HG03520 (cell line): ENCODE measurements at regions not wholly inside any gene's neighbourhood (a gene's known extent, or its start where the extent isn't known, plus 50 kb on each side); places are given as distances from the start of the nearest gene placed in this dataset.
A peak's percentile ranks its signal among the peaks of the same experiment; 100 is the strongest.

ENCODE experiments used
- ATAC-seq: cut with Tn5 transposase; IDR thresholded peaks from one replicate; pipeline ENCODE4 v1.9.1; 2021; ENCODE audit warnings: mild to moderate bottlenecking, moderate library complexity; ENCODE audit not compliant: unreplicated experiment

DNA sequence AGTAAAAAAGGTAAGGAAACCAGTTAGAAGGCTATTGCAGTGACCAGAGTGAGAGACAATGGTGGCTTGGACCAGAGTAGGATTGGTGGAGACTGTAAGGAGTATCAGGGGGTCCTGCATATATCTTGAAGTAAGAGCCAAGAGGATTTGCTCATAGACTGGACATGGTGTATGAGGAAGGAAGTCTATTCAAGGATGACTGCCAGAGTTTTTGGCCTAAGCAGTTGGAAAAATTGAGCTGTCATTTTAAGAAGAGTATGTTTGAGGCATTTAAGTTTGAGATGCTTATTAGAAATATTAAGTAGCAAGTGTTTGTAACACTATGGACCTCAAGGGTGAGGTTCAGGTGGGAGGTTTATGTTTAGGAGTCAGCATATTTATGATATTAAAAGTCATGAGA, 596.6 kb downstream of the METTL15 start:
- no peak for ATAC-seq

DNA sequence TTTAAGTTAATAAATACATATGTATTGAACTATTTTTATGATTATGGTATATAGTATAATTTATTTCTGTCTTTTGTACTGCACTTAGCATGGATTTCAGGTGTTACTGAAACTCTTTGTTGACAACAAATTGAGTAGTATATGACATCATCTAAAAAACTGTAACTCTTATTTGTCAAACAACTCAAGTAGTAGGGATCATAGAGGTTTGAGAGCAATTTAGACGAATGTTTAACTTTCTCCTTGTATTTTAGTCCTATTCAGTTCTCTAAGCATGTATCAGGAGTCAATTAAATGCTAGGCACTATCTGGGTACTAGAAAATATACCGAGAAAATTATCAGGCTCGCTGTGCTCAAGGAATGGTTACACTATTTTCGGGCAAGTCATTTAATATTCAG, 595.2 kb downstream of the METTL15 start:
- ATAC-seq, result no peak

DNA sequence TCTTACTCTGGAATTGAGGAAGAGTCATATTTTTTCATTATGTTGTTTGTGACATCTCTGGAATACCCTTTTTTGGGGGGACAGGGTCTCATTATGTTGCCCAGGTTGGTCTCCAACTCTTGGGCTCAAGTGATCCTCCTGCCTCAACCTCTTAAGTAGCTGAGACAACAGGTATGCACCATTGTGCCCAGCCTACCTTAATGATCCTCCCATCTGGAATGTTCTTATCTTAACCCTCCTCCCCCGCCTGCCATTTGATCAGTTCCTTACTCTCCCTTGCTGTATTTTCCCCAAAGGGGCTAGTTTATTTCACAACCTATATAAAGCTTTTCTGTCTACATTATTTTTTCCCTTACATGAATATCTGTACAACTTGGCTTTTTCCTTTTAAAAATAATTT, 594.7 kb downstream of the METTL15 start:
- ATAC-seq, result no peak

DNA sequence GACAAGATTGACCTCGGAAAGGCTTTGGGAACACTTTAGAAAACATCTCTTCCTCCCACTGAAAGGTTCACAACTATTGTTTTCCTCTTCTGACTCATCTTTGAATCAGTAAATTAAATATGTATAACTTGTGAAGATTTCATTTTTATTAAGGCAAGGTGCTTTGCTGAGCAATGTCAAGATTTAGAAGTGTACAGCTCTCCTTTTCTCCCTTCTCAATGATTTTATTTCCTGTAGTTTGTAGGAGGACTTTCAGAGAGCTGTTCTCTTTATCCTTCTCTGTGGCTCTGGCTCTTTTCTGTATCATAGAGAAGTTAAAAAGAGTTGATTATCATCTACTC, 594.2 kb downstream of the METTL15 start:
- ATAC-seq, result no peak

DNA sequence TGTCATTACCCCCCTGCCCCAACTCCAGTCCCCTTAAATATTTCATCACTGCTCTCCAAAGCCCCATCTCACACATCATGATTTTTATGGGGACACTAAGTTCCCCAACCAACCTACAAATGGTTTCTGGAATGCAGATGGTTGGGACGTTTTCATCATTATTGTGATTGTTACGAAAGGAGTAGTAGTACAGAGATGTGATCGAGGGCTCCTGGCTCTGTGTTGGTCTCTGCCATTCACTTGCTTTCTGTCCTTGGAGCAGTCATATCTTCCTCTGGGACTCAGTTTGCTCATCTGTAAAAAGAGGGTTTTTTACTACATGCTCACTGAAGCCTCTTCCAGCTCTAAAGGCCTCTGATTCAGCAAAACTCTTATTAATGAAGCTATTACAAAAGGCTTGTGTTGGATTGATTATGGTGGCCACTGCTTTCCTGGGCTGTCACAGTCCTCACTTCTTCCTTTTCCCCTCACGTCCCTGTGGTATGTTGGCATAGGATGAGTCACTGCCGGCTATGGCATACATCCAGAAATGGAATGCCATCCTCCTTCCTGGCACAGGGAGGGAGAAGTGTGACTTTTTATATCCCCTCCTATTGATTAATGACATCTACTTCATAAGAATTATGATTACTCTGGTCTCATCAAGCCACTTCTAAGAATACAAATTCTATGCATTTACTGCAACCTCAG, 593.7 kb downstream of the METTL15 start:
- no peak for ATAC-seq

DNA sequence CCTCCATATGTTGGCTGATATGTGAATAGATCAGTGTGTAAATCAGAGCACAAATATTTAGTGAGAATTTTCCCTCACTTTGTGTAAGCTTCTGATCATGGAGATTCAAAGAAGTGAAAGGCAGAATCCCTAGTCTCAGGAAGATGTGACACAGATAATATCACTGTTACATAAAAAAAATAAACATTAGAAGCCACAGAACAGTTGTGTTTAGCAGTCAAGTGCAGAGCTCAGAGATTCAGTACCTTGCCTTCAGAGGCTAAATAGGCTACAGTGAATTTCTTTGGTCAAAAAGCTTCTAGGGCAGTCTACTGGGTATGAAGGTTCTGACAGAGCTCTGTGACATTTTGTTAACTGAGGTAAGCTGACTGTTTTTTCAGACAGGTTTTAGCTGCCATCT, 591.5 kb downstream of the METTL15 start:
- no peak for ATAC-seq

DNA sequence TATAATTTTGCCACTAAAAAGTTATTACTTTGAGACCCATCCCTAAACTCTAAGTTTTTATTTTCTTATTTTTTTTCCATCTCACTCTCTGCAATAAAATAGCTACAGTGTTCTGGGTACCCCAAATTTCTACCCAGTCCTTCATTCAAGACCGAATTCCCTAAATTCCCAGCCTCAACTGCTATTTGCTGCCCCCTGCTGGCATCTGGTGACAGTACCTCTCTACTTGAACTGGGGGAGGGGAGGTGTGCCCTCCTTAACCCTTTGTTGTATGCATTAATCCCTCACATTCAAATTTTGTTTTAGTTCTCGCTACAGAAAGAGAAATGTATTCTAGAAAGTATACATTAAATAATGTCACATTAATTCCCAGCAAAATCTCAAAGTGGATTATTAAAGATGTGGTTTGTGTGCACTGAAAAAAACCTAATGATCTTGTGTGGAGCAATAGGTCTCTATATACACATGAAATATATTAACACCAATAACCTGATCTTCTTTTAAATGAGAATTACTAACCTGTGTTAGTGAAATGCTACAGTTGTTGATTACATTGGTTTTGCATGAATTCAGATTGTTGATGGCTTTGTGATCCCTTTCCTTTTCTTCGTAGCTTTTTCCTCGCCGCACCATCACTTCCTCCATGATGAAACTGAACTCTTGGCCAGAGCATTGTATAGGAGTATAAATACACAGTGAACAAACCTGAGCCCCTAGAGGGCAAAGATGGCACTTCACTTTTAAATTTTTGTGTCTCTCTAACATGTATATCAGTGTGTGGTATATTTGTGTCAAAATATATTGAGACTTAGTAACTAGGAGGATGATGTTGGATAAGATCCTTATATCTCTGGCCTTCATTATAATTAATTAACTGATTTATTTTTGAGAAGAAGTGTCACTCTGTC, 590.0 kb downstream of the METTL15 start:
- ATAC-seq, result peak; percentile 62

DNA sequence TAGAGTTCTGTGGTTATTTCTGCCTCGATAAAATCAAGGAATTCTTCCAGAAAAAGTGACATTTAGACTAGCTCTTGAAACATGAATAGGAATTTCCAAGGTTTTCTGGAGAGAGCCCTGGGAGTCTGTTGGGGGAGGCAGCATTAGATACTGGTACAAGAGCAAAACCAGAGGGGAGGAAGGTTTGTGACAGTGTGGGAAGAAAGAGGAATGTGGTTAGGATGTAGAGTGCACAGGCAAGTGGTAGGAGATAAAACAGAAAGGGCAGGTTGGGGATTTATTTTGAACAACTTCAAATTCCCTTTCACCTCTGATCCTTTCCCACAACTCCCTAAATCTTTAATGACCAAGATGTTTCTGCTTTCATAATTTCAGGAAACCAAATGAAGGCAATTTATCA, 588.4 kb downstream of the METTL15 start:
- no peak for ATAC-seq

DNA sequence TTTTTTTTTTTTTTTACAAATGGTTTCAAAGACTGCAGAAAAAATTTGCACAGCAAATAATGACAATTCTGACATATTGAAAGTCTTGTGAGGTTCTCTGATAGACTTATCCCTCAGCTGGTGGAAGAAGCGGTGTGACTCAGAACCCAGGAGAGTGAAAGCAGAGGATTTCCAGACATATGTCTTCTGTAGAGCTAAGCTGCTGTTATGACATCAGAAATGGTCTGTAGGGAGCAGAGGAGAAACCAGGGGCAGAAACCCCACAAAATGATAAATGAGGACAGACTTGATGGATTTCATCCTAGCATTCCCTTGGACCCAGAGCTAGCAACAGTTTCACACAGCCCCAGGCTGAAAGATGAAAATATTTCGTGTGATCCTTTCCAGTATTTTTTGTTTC, 582.6 kb downstream of the METTL15 start:
- ATAC-seq, result no peak

DNA sequence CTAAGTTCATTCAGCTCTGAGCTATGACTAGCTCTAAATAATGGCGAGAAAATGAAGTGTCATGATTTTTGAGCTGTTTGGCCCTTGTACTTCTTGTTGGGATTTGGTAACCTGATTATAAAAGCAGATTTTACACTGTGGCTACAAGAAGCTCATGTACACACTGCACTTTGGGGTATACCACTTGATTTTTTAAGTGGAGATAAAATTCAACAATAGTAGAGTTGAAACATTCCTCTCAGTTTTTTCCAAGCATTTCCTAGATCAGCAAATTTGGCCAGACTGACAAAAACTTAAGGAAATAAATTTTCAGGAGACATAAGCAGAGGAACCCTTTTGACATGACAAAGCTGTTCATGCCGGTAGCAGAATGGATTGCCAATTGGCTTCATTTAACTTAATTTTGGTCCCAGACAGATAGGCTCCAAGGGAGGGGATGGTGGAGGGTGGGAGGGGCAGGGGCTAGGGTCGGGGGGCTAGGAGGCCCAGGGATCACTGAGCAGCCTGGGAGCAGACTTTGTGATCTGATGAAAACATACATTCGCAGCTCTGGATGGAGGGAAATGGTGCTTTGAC, 575.9 kb downstream of the METTL15 start:
- no peak for ATAC-seq

DNA sequence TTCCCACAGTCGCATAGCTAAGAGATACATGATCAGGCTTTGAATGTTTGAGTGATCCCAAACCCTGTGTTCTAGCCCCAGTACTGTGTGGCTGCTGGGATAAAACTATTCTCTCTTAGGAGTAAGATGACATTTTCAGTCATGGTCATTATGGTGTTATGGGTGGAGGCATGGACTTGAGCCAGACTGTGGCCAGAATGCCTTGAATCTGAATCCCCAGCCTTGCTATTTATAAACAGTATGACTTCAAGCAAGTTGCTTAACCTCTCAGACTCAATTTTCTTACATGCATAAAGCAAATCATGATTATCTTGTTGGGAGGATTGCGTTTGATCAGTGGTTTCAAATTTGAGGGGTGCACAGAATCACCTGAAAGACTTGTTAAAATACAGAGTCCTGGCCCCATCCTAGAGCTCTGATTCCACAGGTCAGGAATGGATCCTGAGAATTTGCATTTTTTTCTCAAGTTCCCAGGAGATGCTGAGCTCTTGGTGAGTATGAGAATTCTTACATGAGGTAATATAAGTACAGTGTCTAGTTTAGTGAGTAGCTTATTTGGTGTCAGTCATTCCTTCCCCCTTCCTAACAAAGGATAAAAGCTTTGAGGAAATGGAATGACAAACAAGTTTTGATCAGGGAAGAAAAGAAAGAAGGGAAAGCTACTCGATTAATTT, 571.7 kb downstream of the METTL15 start:
- ATAC-seq, result no peak

DNA sequence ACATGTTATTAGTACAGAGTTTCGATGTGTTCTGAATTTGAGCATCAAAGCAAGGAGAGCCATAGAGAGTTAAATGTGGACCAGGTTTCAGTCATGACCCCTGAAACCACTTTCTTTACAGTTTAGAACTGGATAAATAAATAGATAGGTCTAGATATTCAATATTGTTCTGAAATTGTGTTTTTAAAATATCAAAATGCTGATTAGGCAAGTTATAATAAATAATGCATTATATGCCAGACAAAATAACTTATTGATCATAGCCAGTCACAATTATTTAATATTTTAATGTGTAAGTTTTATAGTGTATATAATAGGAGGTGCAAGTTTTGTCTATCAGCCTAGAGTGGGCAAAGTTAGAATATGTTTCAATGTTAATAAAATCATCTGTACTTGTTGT, 569.5 kb downstream of the METTL15 start:
- no peak for ATAC-seq

DNA sequence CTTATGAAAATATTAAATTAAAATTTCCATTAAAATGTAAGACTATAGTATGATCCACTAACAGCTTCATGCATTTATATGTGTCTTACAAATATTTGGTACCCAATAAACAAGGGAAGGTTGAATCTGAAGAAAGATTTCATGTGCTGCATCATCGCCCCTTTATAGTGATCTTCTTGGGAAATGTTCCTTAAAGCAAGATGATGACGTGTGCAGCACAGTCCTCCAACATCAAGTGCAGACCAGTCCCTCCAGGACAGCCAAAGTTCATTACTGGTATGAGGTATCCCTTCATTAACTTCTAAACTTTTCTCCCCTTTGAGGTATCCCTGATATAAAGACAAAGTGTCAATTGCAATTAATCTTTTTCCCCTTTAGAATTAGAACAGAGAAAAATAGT, 567.0 kb downstream of the METTL15 start:
- no peak for ATAC-seq

DNA sequence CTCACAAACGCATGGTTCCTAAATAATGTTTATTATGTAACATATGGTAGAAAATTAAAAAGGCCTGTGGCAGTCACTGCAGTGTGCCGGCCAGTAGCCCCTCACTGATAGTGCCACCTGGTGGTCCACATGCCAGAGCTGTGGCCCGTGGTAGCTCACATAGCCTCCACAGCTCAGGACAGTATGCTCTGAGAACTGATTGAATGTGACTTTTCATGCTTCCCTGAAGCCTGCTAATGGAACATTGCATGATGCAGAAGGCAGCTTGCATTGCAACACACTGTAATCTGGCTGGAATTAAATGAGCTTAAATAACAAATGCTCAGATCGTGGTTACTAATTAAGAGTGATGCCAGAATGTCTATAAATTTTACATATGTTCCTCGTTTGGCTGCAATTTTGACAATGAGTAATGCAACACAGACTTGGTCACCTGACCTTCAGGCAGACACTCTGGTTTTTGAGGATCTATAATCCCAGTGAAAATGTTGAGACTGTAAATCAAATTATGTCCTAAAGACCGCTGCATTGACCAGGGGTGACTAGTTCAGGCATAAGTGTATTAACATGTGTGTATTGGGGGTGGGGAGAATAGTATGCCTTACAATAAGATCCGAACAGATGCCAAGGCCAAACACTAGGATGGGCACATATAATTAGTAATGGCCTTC, 566.4 kb downstream of the METTL15 start:
- ATAC-seq, result no peak

DNA sequence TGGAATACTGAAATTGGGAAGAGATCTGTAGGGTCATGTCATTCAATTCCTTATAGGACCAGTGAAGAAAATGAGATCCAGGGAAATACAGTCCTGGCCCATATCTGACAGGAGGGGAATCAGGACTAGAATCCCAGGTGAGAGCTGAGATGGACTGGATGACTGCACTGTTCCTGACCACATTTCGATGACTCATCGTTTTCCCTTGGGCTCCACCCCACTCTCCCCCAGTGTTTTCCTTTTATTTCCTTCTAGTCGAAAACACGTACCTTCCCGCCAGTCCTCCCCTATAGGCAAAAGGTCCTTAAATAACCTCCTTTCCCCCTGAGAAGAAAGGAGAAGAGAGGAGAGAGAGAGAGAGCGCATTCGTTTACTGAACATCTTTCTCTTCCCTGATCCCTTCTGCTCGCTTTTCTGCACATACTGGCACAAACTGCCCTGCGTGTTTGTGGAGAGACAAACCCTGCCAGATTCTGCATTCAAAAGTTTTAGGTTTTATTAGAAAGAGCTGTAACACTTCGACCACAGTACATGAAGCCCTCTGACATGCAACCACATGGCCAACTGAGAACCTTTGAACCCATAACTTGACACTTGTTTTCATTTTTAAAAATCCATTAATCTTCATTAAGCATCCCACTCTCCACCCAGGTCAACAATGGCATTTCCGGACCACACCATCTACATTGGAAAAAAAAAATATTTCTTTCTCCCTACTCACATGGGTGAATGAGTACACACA, 565.7 kb downstream of the METTL15 start:
- ATAC-seq, result no peak

DNA sequence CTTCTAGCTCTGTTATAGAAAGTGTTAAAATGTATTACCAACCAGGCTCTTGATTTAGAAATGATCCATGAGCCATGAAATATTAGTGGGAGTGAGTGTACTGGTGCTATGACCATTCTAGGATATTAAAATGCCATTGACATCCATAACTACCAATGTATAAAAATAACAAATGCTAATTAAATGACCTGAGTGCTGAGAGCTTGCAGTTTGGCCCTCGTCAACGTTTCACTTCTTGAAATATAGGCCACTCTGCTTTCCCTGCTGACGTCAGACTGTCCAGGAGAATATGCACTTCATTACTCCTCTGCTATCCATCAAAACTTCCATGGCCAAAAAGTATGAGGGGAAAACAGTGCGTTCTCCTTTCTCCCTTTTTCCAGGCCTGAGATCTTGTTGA, 563.1 kb downstream of the METTL15 start:
- ATAC-seq, result no peak

DNA sequence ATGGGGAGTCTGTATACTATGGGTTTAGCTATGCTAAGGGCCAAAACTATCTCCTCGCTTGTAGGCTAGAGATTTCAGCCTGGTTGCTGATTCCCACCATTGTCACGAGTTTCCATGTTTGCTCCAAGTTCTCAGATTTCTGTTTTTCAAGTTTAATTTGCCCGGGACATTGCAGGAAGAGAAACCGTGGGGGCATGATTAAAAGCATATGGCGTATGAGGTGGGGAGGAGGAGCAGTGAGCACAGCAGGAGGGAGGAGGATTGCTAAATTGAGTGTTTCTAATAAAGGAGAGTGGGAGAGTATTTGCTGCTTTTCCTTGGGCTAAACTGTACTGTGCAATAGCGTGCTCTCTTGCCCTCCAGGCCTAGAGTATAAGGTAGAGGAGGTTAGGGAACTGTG, 558.4 kb downstream of the METTL15 start:
- ATAC-seq, result no peak

DNA sequence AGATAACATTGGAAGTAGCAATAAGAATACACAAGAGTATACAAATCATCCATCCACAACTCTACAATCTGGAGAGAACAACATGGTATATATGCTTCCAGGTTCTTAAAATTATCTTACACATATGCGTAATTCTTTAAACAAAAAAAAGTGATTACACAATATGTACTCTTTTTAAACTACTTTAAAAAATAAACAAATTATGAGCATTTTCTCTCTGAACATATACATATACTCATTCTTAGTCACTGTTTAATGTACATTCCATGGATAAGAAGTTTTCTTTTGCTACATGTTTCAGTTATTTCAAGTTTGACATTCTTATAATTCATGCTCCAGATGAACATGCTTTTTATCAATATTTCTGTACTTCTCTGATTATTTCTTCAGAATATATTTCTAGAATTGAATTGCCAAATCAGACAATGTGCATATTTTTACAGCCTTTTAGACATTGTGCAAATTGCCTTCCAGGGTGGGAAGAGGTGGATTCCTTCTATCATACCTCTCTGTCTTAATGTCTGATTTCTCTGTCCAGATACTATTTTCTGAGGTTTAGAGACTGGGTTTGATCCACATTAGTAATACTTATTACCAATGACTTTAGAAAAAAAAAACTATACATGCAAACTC, 551.6 kb downstream of the METTL15 start:
- no peak for ATAC-seq

DNA sequence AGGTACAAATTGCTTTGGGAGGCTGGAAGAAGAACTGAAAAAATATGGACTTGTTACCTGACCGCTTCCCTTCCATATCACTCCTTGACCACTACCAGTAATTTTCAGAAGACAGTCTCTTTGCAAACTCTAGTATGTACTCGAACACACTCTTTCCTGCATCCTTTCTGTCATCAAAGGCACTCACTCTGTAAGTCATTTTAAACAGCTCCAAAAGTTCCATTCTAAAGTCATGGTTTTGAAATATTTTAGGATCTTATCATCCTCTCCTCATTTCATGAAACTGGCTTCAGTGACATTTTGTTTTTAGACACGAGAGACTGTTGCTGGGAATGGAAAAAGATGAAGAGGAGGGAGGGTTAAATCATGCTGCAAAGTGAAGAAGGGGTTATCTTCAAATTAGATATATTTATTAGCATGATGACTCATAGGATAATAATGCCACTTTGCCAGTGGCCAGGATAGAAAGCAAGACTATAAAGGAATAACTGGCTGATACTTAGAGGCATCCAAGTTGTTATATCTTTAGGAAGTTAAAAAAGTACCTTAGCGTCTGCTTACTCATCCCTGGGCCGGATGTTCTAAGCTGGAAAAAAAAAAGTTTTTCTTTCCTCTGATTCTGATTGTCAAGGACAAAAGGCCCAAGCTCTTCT, 549.3 kb downstream of the METTL15 start:
- no peak for ATAC-seq
